ENCODE measurements at regions not wholly inside any gene's neighbourhood (a gene's known extent, or its start where the extent isn't known, plus 50 kb on each side); places are given as distances from the start of the nearest gene placed in this dataset.

GRCh38 chr11:134752526-134752925 lies 340.5 kb upstream of the B3GAT1 start:
- Histone ChIP-seq H3K4me1 (no peaks in the 10 kb centered on the region), H3K27me3 (ENCODE audit: control insufficient read depth, insufficient read depth, low read length) (no peaks in the 10 kb centered on the region)
- TF ChIP-seq CTCF (IDR thresholded peaks at IDR 0.05) = no peak

GRCh38 chr11:134751766-134752165 lies 339.7 kb upstream of the B3GAT1 start:
- Histone ChIP-seq H3K9me3 (ENCODE audit: control insufficient read depth, low read length) (no peaks in the 10 kb centered on the region), H3K4me2 (ENCODE audit: low read length) (no peak overlapping the region), H3K9ac (no peak overlapping the region), H3K4me1 (no peaks in the 10 kb centered on the region), H2AFZ (no peak overlapping the region), H3K4me3 (ENCODE audit: low read depth, low read length) (no peak overlapping the region), H3K27ac (no peak overlapping the region), H3K36me3 (ENCODE audit: control insufficient read depth, insufficient read depth, low read length) (no peaks in the 10 kb centered on the region), H3K27me3 (ENCODE audit: control insufficient read depth, insufficient read depth, low read length) (no peaks in the 10 kb centered on the region), H3K79me2 (no peaks in the 10 kb centered on the region)
- no peak for TF ChIP-seq CTCF (IDR thresholded peaks at IDR 0.05)

More at GRCh38 chr11:134752526-134752925, 340.5 kb upstream of the B3GAT1 start:
- Histone ChIP-seq H3K79me2 (no peaks in the 10 kb centered on the region), H3K9ac (no peak overlapping the region), H3K4me2 (ENCODE audit: low read length) (no peak overlapping the region), H3K36me3 (ENCODE audit: control insufficient read depth, insufficient read depth, low read length) (no peaks in the 10 kb centered on the region), H2AFZ (no peak overlapping the region), H3K9me3 (ENCODE audit: control insufficient read depth, low read length) (no peaks in the 10 kb centered on the region), H3K27ac (no peak overlapping the region), H3K4me3 (ENCODE audit: low read depth, low read length) (no peak overlapping the region)

GRCh38 chr11:134751031-134751585 lies 339.1 kb upstream of the B3GAT1 start:
- H3K4me3 ChIP-seq (ENCODE audit: low read depth, low read length) = no peak overlapping the region
- H3K27me3 ChIP-seq (ENCODE audit: control insufficient read depth, insufficient read depth, low read length) = no peaks in the 10 kb centered on the region
- no peaks in the 10 kb centered on the region for H3K4me1 ChIP-seq
- no peaks in the 10 kb centered on the region for H3K36me3 ChIP-seq (ENCODE audit: control insufficient read depth, insufficient read depth, low read length)
- H3K4me2 ChIP-seq (ENCODE audit: low read length) = no peak overlapping the region
- H3K9me3 ChIP-seq (ENCODE audit: control insufficient read depth, low read length) = no peaks in the 10 kb centered on the region
- no peak overlapping the region for H2AFZ ChIP-seq
- H3K79me2 ChIP-seq = no peaks in the 10 kb centered on the region
- no peak overlapping the region for H3K27ac ChIP-seq
- TF ChIP-seq CTCF (IDR thresholded peaks at IDR 0.05) = no peak
- no peak overlapping the region for H3K9ac ChIP-seq

- Histone ChIP-seq H3K27ac (no peak overlapping the region), H3K9me3 (ENCODE audit: control insufficient read depth, low read length) (no peaks in the 10 kb centered on the region), H3K36me3 (ENCODE audit: control insufficient read depth, insufficient read depth, low read length) (no peaks in the 10 kb centered on the region), H3K4me3 (ENCODE audit: low read depth, low read length) (no peak overlapping the region), H3K4me1 (no peaks in the 10 kb centered on the region), H3K27me3 (ENCODE audit: control insufficient read depth, insufficient read depth, low read length) (no peaks in the 10 kb centered on the region), H2AFZ (no peak overlapping the region), H3K4me2 (ENCODE audit: low read length) (no peak overlapping the region), H3K79me2 (no peaks in the 10 kb centered on the region), H3K9ac (no peak overlapping the region)
- TF ChIP-seq CTCF (IDR thresholded peaks at IDR 0.05) = no peak
These were observed 338.6 kb upstream of the B3GAT1 start for GRCh38 chr11:134750619-134751018.

Measured in parathyroid adenoma (tissue), 2 donors.